HUES64 (cell line): ENCODE measurements at regions not wholly inside any gene's neighbourhood (a gene's known extent, or its start where the extent isn't known, plus 50 kb on each side); places are given as distances from the start of the nearest gene placed in this dataset.
A peak's percentile ranks its signal among the peaks of the same experiment; 100 is the strongest.

Source experiments
- H3K27ac ChIP-seq: 2 replicates; pipeline ENCODE4 v1.7.0; 2013; ENCODE audit warnings: low read depth, low read length, inconsistent platforms
- H3K27me3 ChIP-seq: 2 replicates; pipeline ENCODE4 v1.6.1; 2013; ENCODE audit warnings: mild to moderate bottlenecking, low read length; ENCODE audit not compliant: insufficient read depth
- H3K36me3 ChIP-seq: 2 replicates; pipeline ENCODE4 v1.6.1; 2013; ENCODE audit warnings: mild to moderate bottlenecking, low read length; ENCODE audit not compliant: insufficient read depth
- H3K4me1 ChIP-seq: 2 replicates; pipeline ENCODE4 v1.6.1; 2013; ENCODE audit warnings: mild to moderate bottlenecking, low read length, moderate library complexity; ENCODE audit not compliant: insufficient read depth
- H3K4me3 ChIP-seq: 2 replicates; pipeline ENCODE4 v1.5.1; 2013; ENCODE audit warnings: mild to moderate bottlenecking, low read length, moderate library complexity
- H3K9ac ChIP-seq: 2 replicates; pipeline ENCODE4 v1.6.1; 2013; ENCODE audit warnings: mild to moderate bottlenecking, low read depth, low read length
- H3K9me3 ChIP-seq: 2 replicates; pipeline ENCODE4 v1.6.1; 2013; ENCODE audit warnings: low read depth, low read length; ENCODE audit not compliant: insufficient read depth
- WGBS: fragments of 150-250, 120-280 bp; methylation state at CpG from one replicate; pipeline ENCODE4 v1.1.7; 2013; ENCODE audit warnings: missing lambda C conversion rate; 5-methylcytosine and 5-hydroxymethylcytosine counted together

- Histone ChIP-seq H3K4me3 (no peak overlapping the region), H3K9ac (no peak overlapping the region), H3K36me3 (no peaks in the 10 kb centered on the region), H3K4me1 (peaks cover 5% of the 10 kb centered on the region; the same call in 1 of the 2 replicates), H3K27me3 (no peaks in the 10 kb centered on the region), H3K27ac (no peak overlapping the region), H3K9me3 (no peaks in the 10 kb centered on the region)
- WGBS: 95% methylated on average over 3 of the region's 3 CpGs
Measured at GRCh38 chr3:63069806-63070475, 194.7 kb upstream of the CADPS start.

- H3K4me3 ChIP-seq: no peak overlapping the region
- no CpG with 5 or more reads among the region's 1 CpG for WGBS
- no peak overlapping the region for H3K9ac ChIP-seq
- no peak overlapping the region for H3K27ac ChIP-seq
- no peaks in the 10 kb centered on the region for H3K36me3 ChIP-seq
- H3K4me1 ChIP-seq: peaks cover 5% of the 10 kb centered on the region; the same call in 1 of the 2 replicates
- no peaks in the 10 kb centered on the region for H3K9me3 ChIP-seq
- no peaks in the 10 kb centered on the region for H3K27me3 ChIP-seq
Measured at GRCh38 chr3:63070476-63070810, 195.2 kb upstream of the CADPS start.

GRCh38 chr3:63076357-63076756 is 201.1 kb upstream of the CADPS start:
- no peaks in the 10 kb centered on the region for H3K36me3 ChIP-seq
- no peaks in the 10 kb centered on the region for H3K27me3 ChIP-seq
- 80% methylated on average over 2 of the region's 2 CpGs for WGBS
- no peak overlapping the region for H3K9ac ChIP-seq
- peaks cover 8% of the 10 kb centered on the region; the same call in 1 of the 2 replicates for H3K4me1 ChIP-seq
- H3K4me3 ChIP-seq: no peak overlapping the region
- H3K27ac ChIP-seq: no peak overlapping the region
- H3K9me3 ChIP-seq: no peaks in the 10 kb centered on the region

- Histone ChIP-seq H3K4me3 (no peak overlapping the region), H3K36me3 (no peaks in the 10 kb centered on the region), H3K4me1 (peaks cover 17% of the 10 kb centered on the region), H3K9ac (no peak overlapping the region), H3K27ac (no peak overlapping the region), H3K27me3 (no peaks in the 10 kb centered on the region), H3K9me3 (no peaks in the 10 kb centered on the region)
- 85% methylated on average over 2 of the region's 2 CpGs for WGBS
Measured at GRCh38 chr3:63086190-63086589, 191.9 kb upstream of the SYNPR start.

- Histone ChIP-seq H3K27ac (no peak overlapping the region), H3K4me1 (peaks cover 31% of the 10 kb centered on the region), H3K36me3 (no peaks in the 10 kb centered on the region), H3K9ac (no peak overlapping the region), H3K27me3 (no peaks in the 10 kb centered on the region), H3K9me3 (no peaks in the 10 kb centered on the region), H3K4me3 (no peak overlapping the region)
- WGBS: 91% methylated on average over 6 of the region's 6 CpGs
Measured at GRCh38 chr3:63089007-63089750, 188.9 kb upstream of the SYNPR start.

GRCh38 chr3:63089751-63090132 is 188.4 kb upstream of the SYNPR start:
- no peaks in the 10 kb centered on the region for H3K9me3 ChIP-seq
- 54% methylated on average over 1 of the region's 1 CpG for WGBS
- no peak overlapping the region for H3K9ac ChIP-seq
- peaks cover 35% of the 10 kb centered on the region for H3K4me1 ChIP-seq
- no peaks in the 10 kb centered on the region for H3K27me3 ChIP-seq
- no peak overlapping the region for H3K4me3 ChIP-seq
- H3K36me3 ChIP-seq: no peaks in the 10 kb centered on the region
- 0 out of 2 replicates have a peak overlapping the region, but pooled peaks have one; percentile 12 for H3K27ac ChIP-seq

- Histone ChIP-seq H3K27me3 (no peaks in the 10 kb centered on the region), H3K4me1 (peaks cover 44% of the 10 kb centered on the region), H3K4me3 (no peak overlapping the region), H3K27ac (no peak overlapping the region), H3K9me3 (no peaks in the 10 kb centered on the region), H3K36me3 (no peaks in the 10 kb centered on the region), H3K9ac (no peak overlapping the region)
- WGBS: 84% methylated on average over 2 of the region's 2 CpGs
Measured at GRCh38 chr3:63090656-63091055, 187.5 kb upstream of the SYNPR start.

GRCh38 chr3:63092515-63092914 is 185.6 kb upstream of the SYNPR start:
- Histone ChIP-seq H3K27ac (no peak overlapping the region), H3K9ac (no peak overlapping the region), H3K4me1 (peaks cover 44% of the 10 kb centered on the region), H3K27me3 (no peaks in the 10 kb centered on the region), H3K36me3 (no peaks in the 10 kb centered on the region), H3K9me3 (no peaks in the 10 kb centered on the region), H3K4me3 (no peak overlapping the region)
- 40% methylated on average over 5 of the region's 5 CpGs for WGBS

GRCh38 chr3:63094642-63095408 is 183.3 kb upstream of the SYNPR start:
- Histone ChIP-seq H3K4me3 (no peak overlapping the region), H3K27ac (no peak overlapping the region), H3K4me1 (peaks cover 34% of the 10 kb centered on the region), H3K36me3 (no peaks in the 10 kb centered on the region), H3K9ac (no peak overlapping the region), H3K27me3 (no peaks in the 10 kb centered on the region), H3K9me3 (no peaks in the 10 kb centered on the region)
- WGBS: 87% methylated on average over 3 of the region's 4 CpGs

GRCh38 chr3:63096248-63097058 is 181.7 kb upstream of the SYNPR start:
- Histone ChIP-seq H3K36me3 (no peaks in the 10 kb centered on the region), H3K9me3 (no peaks in the 10 kb centered on the region), H3K4me3 (no peak overlapping the region), H3K27ac (no peak overlapping the region), H3K27me3 (no peaks in the 10 kb centered on the region), H3K9ac (no peak overlapping the region), H3K4me1 (peaks cover 26% of the 10 kb centered on the region)
- WGBS: 93% methylated on average over 32 of the region's 32 CpGs
